GM19025 (cell line): ENCODE measurements at regions not wholly inside any gene's neighbourhood (a gene's known extent, or its start where the extent isn't known, plus 50 kb on each side); places are given as distances from the start of the nearest gene placed in this dataset.

ENCODE experiments used
- ATAC-seq: cut with Tn5 transposase; IDR thresholded peaks from one replicate; pipeline ENCODE4 v1.9.1; 2021; ENCODE audit warnings: mild to moderate bottlenecking, low read depth, moderate library complexity; ENCODE audit not compliant: unreplicated experiment

GRCh38 chr1:221331273-221332183 is 410.4 kb downstream of the DUSP10 start:
- no peak for ATAC-seq

GRCh38 chr1:221334062-221334461 is 407.8 kb downstream of the DUSP10 start:
- ATAC-seq: no peak

- no peak for ATAC-seq
Measured at GRCh38 chr1:221335161-221336101, 406.5 kb downstream of the DUSP10 start.

- ATAC-seq: no peak
Measured at GRCh38 chr1:221336126-221336525, 405.8 kb downstream of the DUSP10 start.

GRCh38 chr1:221337106-221337505 is 404.8 kb downstream of the DUSP10 start:
- ATAC-seq: no peak

- ATAC-seq: no peak
Measured at GRCh38 chr1:221343136-221343535, 398.8 kb downstream of the DUSP10 start.

- no peak for ATAC-seq
Measured at GRCh38 chr1:221343607-221344006, 398.3 kb downstream of the DUSP10 start.

GRCh38 chr1:221344693-221345092 is 397.2 kb downstream of the DUSP10 start:
- no peak for ATAC-seq

GRCh38 chr1:221347706-221348105 is 394.2 kb downstream of the DUSP10 start:
- ATAC-seq: no peak

GRCh38 chr1:221350091-221350490 is 391.8 kb downstream of the DUSP10 start:
- no peak for ATAC-seq

GRCh38 chr1:221356693-221357092 is 385.2 kb downstream of the DUSP10 start:
- no peak for ATAC-seq

- ATAC-seq: no peak
Measured at GRCh38 chr1:221363039-221363438, 378.9 kb downstream of the DUSP10 start.

GRCh38 chr1:221366495-221367110 is 375.3 kb downstream of the DUSP10 start:
- no peak for ATAC-seq

GRCh38 chr1:221371705-221372104 is 370.2 kb downstream of the DUSP10 start:
- ATAC-seq: no peak

GRCh38 chr1:221373795-221374194 is 368.1 kb downstream of the DUSP10 start:
- no peak for ATAC-seq

GRCh38 chr1:221376286-221376685 is 365.6 kb downstream of the DUSP10 start:
- ATAC-seq: no peak

GRCh38 chr1:221381910-221382623 is 359.8 kb downstream of the DUSP10 start:
- no peak for ATAC-seq

GRCh38 chr1:221392453-221392852 is 349.4 kb downstream of the DUSP10 start:
- no peak for ATAC-seq

- ATAC-seq: no peak
Measured at GRCh38 chr1:221394011-221394544, 347.8 kb downstream of the DUSP10 start.

- ATAC-seq: no peak
Measured at GRCh38 chr1:221396526-221396925, 345.4 kb downstream of the DUSP10 start.
